ENCODE measurements at regions not wholly inside any gene's neighbourhood (a gene's known extent, or its start where the extent isn't known, plus 50 kb on each side); places are given as distances from the start of the nearest gene placed in this dataset.
"Not testable (repeated sequence)": the region's sequence is repeated elsewhere in the genome, so short reads cannot be mapped to it uniquely, and the experiment has no call there.

DNA sequence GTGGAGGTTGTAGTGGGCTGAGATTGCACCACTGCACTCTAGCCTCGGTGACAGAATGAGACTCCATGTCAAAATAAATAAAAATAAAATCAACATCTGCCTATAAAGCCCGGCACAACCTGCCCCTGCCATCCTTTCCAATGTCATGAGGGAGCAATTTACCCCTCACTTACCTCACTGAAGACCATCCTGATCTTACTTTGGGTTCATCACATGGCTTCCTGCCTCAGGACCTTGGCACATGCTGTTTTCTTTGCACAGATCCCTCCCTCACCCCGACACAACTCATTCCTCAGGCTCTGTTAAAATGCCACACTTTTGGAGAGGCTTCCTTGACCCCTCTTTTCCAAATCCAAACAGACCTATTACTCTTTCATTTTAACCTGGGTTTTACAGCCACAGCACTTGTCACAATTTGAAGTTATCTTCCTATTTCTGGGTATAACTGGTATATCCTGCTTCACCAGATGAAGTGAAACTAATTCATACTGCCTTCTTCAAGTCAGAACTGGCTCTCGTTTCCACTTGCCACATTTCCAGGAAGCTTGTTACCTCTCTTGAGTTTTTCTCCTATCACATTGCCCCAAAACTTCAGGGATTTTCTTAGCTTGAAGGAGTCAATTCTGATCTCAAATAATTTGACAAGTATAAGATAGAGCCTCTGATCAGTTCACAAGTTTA lies 69.3 kb upstream of the PARD3 start:
- TF ChIP-seq, protein P1, sequence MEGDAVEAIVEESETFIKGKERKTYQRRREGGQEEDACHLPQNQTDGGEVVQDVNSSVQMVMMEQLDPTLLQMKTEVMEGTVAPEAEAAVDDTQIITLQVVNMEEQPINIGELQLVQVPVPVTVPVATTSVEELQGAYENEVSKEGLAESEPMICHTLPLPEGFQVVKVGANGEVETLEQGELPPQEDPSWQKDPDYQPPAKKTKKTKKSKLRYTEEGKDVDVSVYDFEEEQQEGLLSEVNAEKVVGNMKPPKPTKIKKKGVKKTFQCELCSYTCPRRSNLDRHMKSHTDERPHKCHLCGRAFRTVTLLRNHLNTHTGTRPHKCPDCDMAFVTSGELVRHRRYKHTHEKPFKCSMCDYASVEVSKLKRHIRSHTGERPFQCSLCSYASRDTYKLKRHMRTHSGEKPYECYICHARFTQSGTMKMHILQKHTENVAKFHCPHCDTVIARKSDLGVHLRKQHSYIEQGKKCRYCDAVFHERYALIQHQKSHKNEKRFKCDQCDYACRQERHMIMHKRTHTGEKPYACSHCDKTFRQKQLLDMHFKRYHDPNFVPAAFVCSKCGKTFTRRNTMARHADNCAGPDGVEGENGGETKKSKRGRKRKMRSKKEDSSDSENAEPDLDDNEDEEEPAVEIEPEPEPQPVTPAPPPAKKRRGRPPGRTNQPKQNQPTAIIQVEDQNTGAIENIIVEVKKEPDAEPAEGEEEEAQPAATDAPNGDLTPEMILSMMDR (conservative IDR thresholded peaks at IDR 0.05; ENCODE audit: low read depth, low read length): no peak
- DNase-seq (ENCODE audit: low read depth): no peak
- H3K4me3 ChIP-seq (ENCODE audit: low read depth, low read length): no peak overlapping the region

DNA sequence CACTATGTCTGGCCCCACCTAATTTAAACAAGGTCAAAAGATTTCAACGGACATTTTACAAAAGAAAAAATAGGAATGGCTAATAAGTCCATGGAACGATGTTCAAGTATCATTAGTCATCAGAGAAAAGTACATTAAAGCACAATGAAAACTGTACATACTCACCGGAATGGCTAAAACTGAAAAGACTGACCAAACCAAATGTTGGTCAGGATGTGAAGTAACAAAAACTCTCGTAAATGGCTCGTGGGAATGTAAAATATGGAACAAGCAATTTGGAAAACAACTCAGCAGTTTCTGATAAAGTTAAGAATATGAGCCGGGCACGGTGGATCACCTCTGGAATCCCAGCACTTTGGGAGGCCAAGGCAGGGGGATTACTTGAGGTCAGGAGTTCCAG lies 65.7 kb upstream of the PARD3 start:
- TF ChIP-seq, protein P1 (conservative IDR thresholded peaks at IDR 0.05; ENCODE audit: low read depth, low read length): no peak
- no peak for DNase-seq (ENCODE audit: low read depth)
- H3K4me3 ChIP-seq (ENCODE audit: low read depth, low read length): no peak overlapping the region

DNA sequence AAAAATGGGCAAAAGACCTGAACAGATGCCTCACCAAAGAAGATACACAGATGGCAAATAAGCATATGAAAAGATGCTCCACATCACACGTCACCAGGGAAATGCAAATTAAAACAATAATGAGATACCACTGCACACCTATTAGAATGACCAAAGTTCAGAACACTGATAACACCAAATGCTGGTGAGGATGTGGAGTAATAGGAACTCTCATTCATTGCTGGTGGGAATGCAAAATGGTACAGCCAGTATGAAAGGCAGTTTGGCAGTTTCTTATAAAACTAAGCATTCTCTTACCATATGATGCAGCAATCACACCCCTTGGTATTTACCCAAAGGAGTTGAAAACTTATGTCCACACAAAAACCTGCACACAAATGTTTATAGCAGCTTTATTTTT lies 63.6 kb upstream of the PARD3 start:
- not testable (repeated sequence) for DNase-seq (ENCODE audit: low read depth); H3K4me3 ChIP-seq (ENCODE audit: low read depth, low read length)

DNA sequence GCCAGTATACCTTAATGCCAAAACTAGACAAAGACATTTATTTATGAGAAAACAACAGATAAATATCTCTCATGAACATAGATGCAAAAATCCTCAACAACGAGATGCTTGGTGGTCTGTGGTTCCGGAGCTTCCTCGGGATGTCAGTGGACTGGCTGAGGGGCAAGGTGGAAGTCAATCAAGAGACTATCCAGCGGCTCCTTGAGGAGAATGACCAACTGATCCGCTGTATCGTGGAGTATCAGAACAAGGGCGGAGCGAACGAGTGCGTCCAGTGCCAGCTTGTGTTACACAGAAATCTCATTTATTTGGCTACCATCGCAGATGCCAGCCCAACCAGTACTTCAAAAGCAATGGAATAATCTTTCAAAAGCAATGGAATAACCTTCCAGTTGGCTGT lies 60.0 kb upstream of the PARD3 start:
- H3K4me3 ChIP-seq (ENCODE audit: low read depth, low read length): no peak overlapping the region
- DNase-seq (ENCODE audit: low read depth): no peak
- TF ChIP-seq, protein P1 (conservative IDR thresholded peaks at IDR 0.05; ENCODE audit: low read depth, low read length): no peak

DNA sequence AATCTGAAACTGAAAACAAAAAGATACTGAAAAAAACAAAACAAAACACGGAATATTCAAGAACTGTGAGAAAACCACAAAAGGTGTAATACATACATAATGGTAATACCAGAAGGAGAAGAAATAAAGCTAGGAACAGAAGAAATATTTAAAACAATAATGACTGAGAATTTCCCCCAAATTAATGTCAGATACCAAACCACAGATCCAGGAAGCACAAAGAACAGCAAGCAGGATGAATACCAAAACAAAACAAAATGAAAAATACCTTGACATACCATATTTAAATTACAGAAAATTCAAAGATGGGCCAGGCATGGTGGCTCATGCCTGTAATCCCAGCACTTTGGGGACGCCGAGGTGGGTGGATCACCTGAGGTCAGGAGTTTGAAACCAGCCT lies 57.7 kb upstream of the PARD3 start:
- no peak for DNase-seq (ENCODE audit: low read depth)
- no peak overlapping the region for H3K4me3 ChIP-seq (ENCODE audit: low read depth, low read length)
- TF ChIP-seq, protein P1 (conservative IDR thresholded peaks at IDR 0.05; ENCODE audit: low read depth, low read length): no peak

DNA sequence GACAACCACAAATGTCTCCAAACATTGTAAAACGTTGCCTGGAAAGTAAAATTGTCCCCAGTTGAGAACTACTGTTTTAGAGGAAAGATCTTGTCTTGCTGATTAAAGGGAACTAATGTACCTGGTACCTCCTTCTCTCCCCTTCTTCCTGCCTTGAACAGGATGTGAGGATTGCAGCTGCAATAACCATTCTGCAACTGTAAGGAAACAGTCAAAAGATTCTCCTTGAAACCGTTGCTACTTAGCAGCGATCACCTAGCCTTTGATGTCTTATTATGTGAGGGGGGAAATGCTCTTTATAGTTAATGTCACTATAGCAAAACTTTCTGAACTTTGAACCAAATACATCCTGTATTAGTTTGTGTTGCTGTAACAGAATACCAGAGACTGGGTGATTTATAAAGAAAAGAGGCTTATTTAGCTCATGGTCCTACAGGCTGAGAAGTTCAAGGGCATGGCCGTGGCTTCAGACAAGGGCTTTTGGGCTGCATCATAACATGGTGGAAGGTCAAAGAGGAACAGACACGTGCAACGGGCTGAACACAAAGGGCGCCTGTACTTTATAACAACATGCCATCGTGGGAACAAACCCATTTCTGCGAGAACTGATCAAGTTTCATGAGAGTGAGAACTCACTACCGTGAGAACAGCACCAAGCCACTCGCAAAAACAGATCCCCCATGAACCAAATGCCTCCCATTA lies 54.2 kb upstream of the PARD3 start:
- TF ChIP-seq, protein P1 (conservative IDR thresholded peaks at IDR 0.05; ENCODE audit: low read depth, low read length): no peak
- no peak overlapping the region for H3K4me3 ChIP-seq (ENCODE audit: low read depth, low read length)
- no peak for DNase-seq (ENCODE audit: low read depth)

DNA sequence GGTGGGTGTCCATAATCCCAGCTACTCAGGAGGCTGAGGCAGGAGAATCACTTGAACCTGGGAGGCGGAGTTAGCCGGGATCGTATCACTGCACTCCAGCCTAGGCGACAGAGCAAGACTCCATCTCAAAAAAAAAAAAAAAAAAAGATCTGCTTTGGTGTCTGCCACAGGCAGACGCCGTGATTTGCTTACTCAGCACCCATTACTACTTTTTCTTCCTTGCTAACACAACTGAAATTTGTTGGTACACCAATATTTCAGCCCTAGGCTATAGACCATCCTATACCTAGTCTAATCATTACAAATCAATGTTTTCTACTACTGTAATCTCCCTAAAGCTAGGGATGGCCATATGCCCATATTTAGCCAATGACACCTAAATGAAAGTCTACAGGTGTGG lies 53.5 kb upstream of the PARD3 start:
- H3K4me3 ChIP-seq (ENCODE audit: low read depth, low read length): no peak overlapping the region
- TF ChIP-seq, protein P1 (conservative IDR thresholded peaks at IDR 0.05; ENCODE audit: low read depth, low read length): no peak
- no peak for DNase-seq (ENCODE audit: low read depth)
